ENCODE measurements at regions not wholly inside any gene's neighbourhood (a gene's known extent, or its start where the extent isn't known, plus 50 kb on each side); places are given as distances from the start of the nearest gene placed in this dataset.
"Not testable (repeated sequence)": the region's sequence is repeated elsewhere in the genome, so short reads cannot be mapped to it uniquely, and the experiment has no call there.

- no peak for DNase-seq
These were observed 77.9 kb upstream of the FBXL17 start for GRCh38 chr5:108459769-108460168.

GRCh38 chr5:108451269-108451668 lies 69.4 kb upstream of the FBXL17 start:
- DNase-seq: no peak

GRCh38 chr5:108444130-108444529 lies 62.2 kb upstream of the FBXL17 start:
- DNase-seq: not testable (repeated sequence)

GRCh38 chr5:108442063-108442651 lies 60.3 kb upstream of the FBXL17 start:
- DNase-seq: not testable (repeated sequence)

- no peak for DNase-seq
These were observed 55.5 kb upstream of the FBXL17 start for GRCh38 chr5:108437425-108437824.

GRCh38 chr5:108436696-108437095 lies 54.8 kb upstream of the FBXL17 start:
- DNase-seq: no peak

- DNase-seq: no peak
These were observed 51.7 kb upstream of the FBXL17 start for GRCh38 chr5:108433600-108433999.

- DNase-seq: no peak
These were observed 50.1 kb upstream of the FBXL17 start for GRCh38 chr5:108432024-108432423.

Measured in muscle of arm (tissue), 1 donor.